Tibial nerve (tissue), 4 donors: ENCODE measurements at regions not wholly inside any gene's neighbourhood (a gene's known extent, or its start where the extent isn't known, plus 50 kb on each side); places are given as distances from the start of the nearest gene placed in this dataset.

Experiments
- CTCF ChIP-seq, 5 experiments: fragments of 200-600 bp in 3 of 5; fragments of 450-650 bp in 2 of 5; sonication (generic) in 3 of 5; IDR thresholded peaks; one replicate each; pipeline ENCODE4 v1.5.1; 2016 to 2019; ENCODE audit warnings: antibody characterized with exemption in 5 of 5, mild to moderate bottlenecking in 3 of 5, moderate library complexity in 2 of 5
- EP300 ChIP-seq, 2 donors: sonication (generic); formaldehyde crosslinking; IDR thresholded peaks; one replicate each; pipeline ENCODE4 v1.6.1; 2017; ENCODE audit warnings: antibody characterized with exemption in 2 of 2, mild to moderate bottlenecking in 1 of 2
- POLR2A ChIP-seq, 2 donors: fragments of 450-650 bp; IDR thresholded peaks; one replicate each; pipeline ENCODE4 v1.6.1; 2017; ENCODE audit warnings: antibody characterized with exemption in 2 of 2, mild to moderate bottlenecking in 2 of 2, moderate library complexity in 2 of 2

GRCh38 chr14:25908277-25909044 is 689.4 kb downstream of the NOVA1 start:
- no peak for TF ChIP-seq CTCF (IDR thresholded peaks at IDR 0.05)
- no peak for TF ChIP-seq POLR2A (IDR thresholded peaks at IDR 0.05)
- no peak for TF ChIP-seq EP300 (IDR thresholded peaks at IDR 0.05)
